ENCODE measurements at regions not wholly inside any gene's neighbourhood (a gene's known extent, or its start where the extent isn't known, plus 50 kb on each side); places are given as distances from the start of the nearest gene placed in this dataset.
A peak's percentile ranks its signal among the peaks of the same experiment; 100 is the strongest.

- no peak for DNase-seq
- no peaks in the 10 kb centered on the region for H3K27me3 ChIP-seq (ENCODE audit: control insufficient read depth, insufficient read depth, low read length)
- no peak overlapping the region for H3K4me3 ChIP-seq (ENCODE audit: insufficient read depth, low read depth, low read length)
- no peaks in the 10 kb centered on the region for H3K36me3 ChIP-seq (replicated peaks; ENCODE audit: control insufficient read depth, insufficient read depth, low read length)
Measured at GRCh38 chr13:78759704-78760103, 100.7 kb upstream of the OBI1 start.

GRCh38 chr13:78758549-78758948, 99.6 kb upstream of the OBI1 start:
- Histone ChIP-seq H3K36me3 (replicated peaks; ENCODE audit: control insufficient read depth, insufficient read depth, low read length) (no peaks in the 10 kb centered on the region), H3K4me3 (ENCODE audit: insufficient read depth, low read depth, low read length) (no peak overlapping the region), H3K27me3 (ENCODE audit: control insufficient read depth, insufficient read depth, low read length) (no peaks in the 10 kb centered on the region; the same call in 1 of the 2 replicates)
- DNase-seq, result no peak

- H3K36me3 ChIP-seq (replicated peaks; ENCODE audit: control insufficient read depth, insufficient read depth, low read length), result no peaks in the 10 kb centered on the region
- DNase-seq, result no peak
- H3K27me3 ChIP-seq (ENCODE audit: control insufficient read depth, insufficient read depth, low read length), result no peaks in the 10 kb centered on the region; the same call in 1 of the 2 replicates
- no peak overlapping the region for H3K4me3 ChIP-seq (ENCODE audit: insufficient read depth, low read depth, low read length)
Measured at GRCh38 chr13:78753435-78753834, 94.5 kb upstream of the OBI1 start.

- no peak for DNase-seq
- no peaks in the 10 kb centered on the region for H3K36me3 ChIP-seq (replicated peaks; ENCODE audit: control insufficient read depth, insufficient read depth, low read length)
- no peaks in the 10 kb centered on the region; the same call in 1 of the 2 replicates for H3K27me3 ChIP-seq (ENCODE audit: control insufficient read depth, insufficient read depth, low read length)
- H3K4me3 ChIP-seq (ENCODE audit: insufficient read depth, low read depth, low read length), result no peak overlapping the region
Measured at GRCh38 chr13:78750735-78751134, 91.8 kb upstream of the OBI1 start.

GRCh38 chr13:78743973-78744372, 85.0 kb upstream of the OBI1 start:
- DNase-seq, result no peak
- no peaks in the 10 kb centered on the region for H3K36me3 ChIP-seq (replicated peaks; ENCODE audit: control insufficient read depth, insufficient read depth, low read length)
- H3K4me3 ChIP-seq (ENCODE audit: insufficient read depth, low read depth, low read length), result no peak overlapping the region
- H3K27me3 ChIP-seq (ENCODE audit: control insufficient read depth, insufficient read depth, low read length), result no peaks in the 10 kb centered on the region

- peak; percentile 2 for DNase-seq
- no peak overlapping the region for H3K4me3 ChIP-seq (ENCODE audit: insufficient read depth, low read depth, low read length)
Measured at GRCh38 chr13:78742659-78743058, 83.7 kb upstream of the OBI1 start.

GRCh38 chr13:78736142-78736541, 77.2 kb upstream of the OBI1 start:
- Histone ChIP-seq H3K27me3 (ENCODE audit: control insufficient read depth, insufficient read depth, low read length) (no peaks in the 10 kb centered on the region), H3K36me3 (replicated peaks; ENCODE audit: control insufficient read depth, insufficient read depth, low read length) (no peaks in the 10 kb centered on the region), H3K4me3 (ENCODE audit: insufficient read depth, low read depth, low read length) (no peak overlapping the region)
- DNase-seq, result no peak

More at GRCh38 chr13:78742659-78743058, 83.7 kb upstream of the OBI1 start:
- H3K36me3 ChIP-seq (replicated peaks; ENCODE audit: control insufficient read depth, insufficient read depth, low read length), result no peaks in the 10 kb centered on the region
- no peaks in the 10 kb centered on the region for H3K27me3 ChIP-seq (ENCODE audit: control insufficient read depth, insufficient read depth, low read length)

GRCh38 chr13:78732445-78733017, 73.6 kb upstream of the OBI1 start:
- Histone ChIP-seq H3K36me3 (replicated peaks; ENCODE audit: control insufficient read depth, insufficient read depth, low read length) (no peaks in the 10 kb centered on the region), H3K4me3 (ENCODE audit: insufficient read depth, low read depth, low read length) (no peak overlapping the region), H3K27me3 (ENCODE audit: control insufficient read depth, insufficient read depth, low read length) (no peaks in the 10 kb centered on the region)
- DNase-seq, result no peak

- H3K27me3 ChIP-seq (ENCODE audit: control insufficient read depth, insufficient read depth, low read length), result no peaks in the 10 kb centered on the region
- DNase-seq, result no peak
- H3K36me3 ChIP-seq (replicated peaks; ENCODE audit: control insufficient read depth, insufficient read depth, low read length), result no peaks in the 10 kb centered on the region
- no peak overlapping the region for H3K4me3 ChIP-seq (ENCODE audit: insufficient read depth, low read depth, low read length)
Measured at GRCh38 chr13:78722700-78723099, 63.7 kb upstream of the OBI1 start.

GRCh38 chr13:78719367-78719766, 60.4 kb upstream of the OBI1 start:
- H3K4me3 ChIP-seq (ENCODE audit: insufficient read depth, low read depth, low read length), result no peak overlapping the region
- no peaks in the 10 kb centered on the region for H3K27me3 ChIP-seq (ENCODE audit: control insufficient read depth, insufficient read depth, low read length)
- no peaks in the 10 kb centered on the region for H3K36me3 ChIP-seq (replicated peaks; ENCODE audit: control insufficient read depth, insufficient read depth, low read length)
- no peak for DNase-seq

- H3K4me3 ChIP-seq (ENCODE audit: insufficient read depth, low read depth, low read length), result no peak overlapping the region
- no peaks in the 10 kb centered on the region for H3K27me3 ChIP-seq (ENCODE audit: control insufficient read depth, insufficient read depth, low read length)
- no peak for DNase-seq
- H3K36me3 ChIP-seq (replicated peaks; ENCODE audit: control insufficient read depth, insufficient read depth, low read length), result no peaks in the 10 kb centered on the region
Measured at GRCh38 chr13:78714717-78715116, 55.8 kb upstream of the OBI1 start.

- H3K27me3 ChIP-seq (ENCODE audit: control insufficient read depth, insufficient read depth, low read length), result no peaks in the 10 kb centered on the region
- no peaks in the 10 kb centered on the region for H3K36me3 ChIP-seq (replicated peaks; ENCODE audit: control insufficient read depth, insufficient read depth, low read length)
- DNase-seq, result no peak
- H3K4me3 ChIP-seq (ENCODE audit: insufficient read depth, low read depth, low read length), result no peak overlapping the region
Measured at GRCh38 chr13:78712831-78713230, 53.9 kb upstream of the OBI1 start.

GRCh38 chr13:78709028-78709427, 50.1 kb upstream of the OBI1 start:
- no peaks in the 10 kb centered on the region for H3K27me3 ChIP-seq (ENCODE audit: control insufficient read depth, insufficient read depth, low read length)
- no peak for DNase-seq

More at GRCh38 chr13:78709028-78709427, 50.1 kb upstream of the OBI1 start:
- no peaks in the 10 kb centered on the region for H3K36me3 ChIP-seq (replicated peaks; ENCODE audit: control insufficient read depth, insufficient read depth, low read length)
- no peak overlapping the region for H3K4me3 ChIP-seq (ENCODE audit: insufficient read depth, low read depth, low read length)
